SK-N-SH treated with all-trans-retinoic acid at 6 μM for 48 hours (cell line): ENCODE measurements at regions not wholly inside any gene's neighbourhood (a gene's known extent, or its start where the extent isn't known, plus 50 kb on each side); places are given as distances from the start of the nearest gene placed in this dataset.

Experiments
- ATAC-seq: fragments of 200-7000 bp; cut with Tn5 transposase; 3 replicates; pipeline ENCODE4 v1.9.1; 2020; ENCODE audit warnings: mild to moderate bottlenecking, moderate library complexity
- ARNTL ChIP-seq: fragments of 450-650 bp; formaldehyde crosslinking; IDR thresholded peaks from 2 replicates; pipeline ENCODE4 v1.5.0; 2020; ENCODE audit warnings: low read depth, mild to moderate bottlenecking, moderate library complexity, borderline replicate concordance
- BACH2 ChIP-seq: fragments of 250-450 bp; sonication (Bioruptor Pico); IDR thresholded peaks from 2 replicates; pipeline ENCODE4 v1.9.0; 2021; ENCODE audit warnings: mild to moderate bottlenecking, borderline replicate concordance
- CREB5 ChIP-seq: fragments of 250-450 bp; sonication (Bioruptor Pico); IDR thresholded peaks from 2 replicates; pipeline ENCODE4 v1.5.1; 2020; ENCODE audit warnings: low read depth, mild to moderate bottlenecking, moderate library complexity
- CSDC2 ChIP-seq: fragments of 250-450 bp; sonication (Bioruptor Pico); IDR thresholded peaks from 2 replicates; pipeline ENCODE4 v1.5.0; 2020; ENCODE audit warnings: mild to moderate bottlenecking, moderate library complexity
- ESRRG ChIP-seq: fragments of 250-450 bp; sonication (Bioruptor Pico); IDR thresholded peaks from 2 replicates; pipeline ENCODE4 v1.6.1; 2021; ENCODE audit warnings: mild to moderate bottlenecking
- GLIS3 ChIP-seq: fragments of 250-450 bp; sonication (Bioruptor Pico); IDR thresholded peaks from 2 replicates; pipeline ENCODE4 v1.5.0; 2020; ENCODE audit warnings: mild to moderate bottlenecking, moderate library complexity
- ISL1 ChIP-seq: fragments of 250-450 bp; sonication (Bioruptor Pico); IDR thresholded peaks from 2 replicates; pipeline ENCODE4 v2.1.2; 2022; ENCODE audit warnings: mild to moderate bottlenecking, moderate library complexity
- OSR1 ChIP-seq: fragments of 250-450 bp; sonication (Bioruptor Pico); IDR thresholded peaks from 2 replicates; pipeline ENCODE4 v1.8.0; 2022; ENCODE audit warnings: moderate library complexity, mild to moderate bottlenecking, inconsistent platforms
- POU6F1 ChIP-seq: fragments of 250-450 bp; sonication (Bioruptor Pico); IDR thresholded peaks from 2 replicates; pipeline ENCODE4 v1.8.0; 2021; ENCODE audit warnings: low read depth, mild to moderate bottlenecking, moderate library complexity, borderline replicate concordance
- PPARA ChIP-seq: fragments of 250-450 bp; sonication (Bioruptor Pico); IDR thresholded peaks from 2 replicates; pipeline ENCODE4 v1.5.0; 2020; ENCODE audit warnings: mild to moderate bottlenecking, borderline replicate concordance
- RARB ChIP-seq: fragments of 250-450 bp; sonication (Bioruptor Pico); IDR thresholded peaks from 2 replicates; pipeline ENCODE4 v1.8.0; 2021; ENCODE audit warnings: mild to moderate bottlenecking, moderate library complexity
- SNAI2 ChIP-seq: fragments of 250-450 bp; sonication (Bioruptor Pico); IDR thresholded peaks from 2 replicates; pipeline ENCODE4 v1.5.0; 2020; ENCODE audit warnings: mild to moderate bottlenecking, moderate library complexity
- TCF4 ChIP-seq: fragments of 250-450 bp; sonication (Bioruptor Pico); IDR thresholded peaks from 2 replicates; pipeline ENCODE4 v1.8.0; 2021; ENCODE audit warnings: mild to moderate bottlenecking, moderate library complexity, borderline replicate concordance
- TOX ChIP-seq: fragments of 250-450 bp; sonication (Bioruptor Pico); IDR thresholded peaks from 2 replicates; pipeline ENCODE4 v1.8.0; 2021; ENCODE audit warnings: mild to moderate bottlenecking, moderate library complexity, borderline replicate concordance
- TSHZ2 ChIP-seq: fragments of 250-450 bp; sonication (Bioruptor Pico); IDR thresholded peaks from 2 replicates; pipeline ENCODE4 v1.5.0; 2020; ENCODE audit warnings: mild to moderate bottlenecking, moderate library complexity
- ZC3H10 ChIP-seq: fragments of 250-450 bp; sonication (Bioruptor Pico); IDR thresholded peaks from 2 replicates; pipeline ENCODE4 v1.5.1; 2021; ENCODE audit warnings: mild to moderate bottlenecking, moderate library complexity
- ZFP3 ChIP-seq: fragments of 250-450 bp; sonication (Bioruptor Pico); IDR thresholded peaks from 2 replicates; pipeline ENCODE4 v1.5.0; 2020; ENCODE audit warnings: mild to moderate bottlenecking, moderate library complexity
- ZFP30 ChIP-seq: fragments of 450-650 bp; formaldehyde crosslinking; IDR thresholded peaks from 2 replicates; pipeline ENCODE4 v1.5.0; 2022; ENCODE audit warnings: mild to moderate bottlenecking, moderate library complexity
- ZNF565 ChIP-seq: fragments of 450-650 bp; formaldehyde crosslinking; conservative IDR thresholded peaks from 2 replicates; pipeline ENCODE4 v1.5.0; 2020; ENCODE audit warnings: low read depth, mild to moderate bottlenecking, moderate library complexity
- ZNF70 ChIP-seq: fragments of 450-650 bp; formaldehyde crosslinking; IDR thresholded peaks from 2 replicates; pipeline ENCODE4 v1.5.0; 2020; ENCODE audit warnings: mild to moderate bottlenecking, moderate library complexity
- ZNF8 ChIP-seq: fragments of 450-650 bp; formaldehyde crosslinking; IDR thresholded peaks from 2 replicates; pipeline ENCODE4 v1.5.0; 2020; ENCODE audit warnings: mild to moderate bottlenecking, moderate library complexity

DNA sequence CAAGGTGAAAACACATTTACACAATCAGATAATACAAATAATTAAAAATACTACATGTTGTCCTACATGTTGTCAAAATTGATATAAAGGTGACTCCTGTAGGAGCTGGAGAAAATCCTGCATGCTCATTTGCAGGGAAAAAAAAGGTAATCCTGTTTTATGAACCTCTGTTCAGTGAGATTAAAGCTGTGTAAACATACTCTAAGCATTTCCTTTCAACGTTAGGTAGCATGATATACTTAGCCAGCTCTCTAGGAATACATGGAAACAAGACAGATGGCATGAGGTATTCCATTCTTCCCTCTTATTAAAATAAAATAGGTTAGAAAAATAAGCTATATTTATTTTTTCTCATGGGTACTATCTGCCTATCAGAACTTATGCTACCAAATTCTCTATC is 635.7 kb upstream of the FLRT2 start:
- no peak for TF ChIP-seq ARNTL (CRISPR knock-in tag)
- TF ChIP-seq RARB (CRISPR knock-in tag) = no peak
- no peak for TF ChIP-seq PPARA (CRISPR knock-in tag)
- TF ChIP-seq ESRRG = no peak
- no peak for TF ChIP-seq TCF4 (CRISPR knock-in tag)
- TF ChIP-seq ZNF8 (CRISPR knock-in tag) = no peak
- no peak for TF ChIP-seq TOX (CRISPR knock-in tag)
- TF ChIP-seq TSHZ2 (CRISPR knock-in tag) = no peak
- no peak for TF ChIP-seq GLIS3 (CRISPR knock-in tag)
- no peak for TF ChIP-seq CREB5 (CRISPR knock-in tag)
- TF ChIP-seq BACH2 = no peak
- no peak for TF ChIP-seq ZFP3 (CRISPR knock-in tag)
- TF ChIP-seq ZNF565 (CRISPR knock-in tag) = no peak
- TF ChIP-seq POU6F1 = no peak
- TF ChIP-seq SNAI2 (CRISPR knock-in tag) = no peak
- no peak for TF ChIP-seq OSR1 (CRISPR knock-in tag)
- TF ChIP-seq ZC3H10 (CRISPR knock-in tag) = no peak
- TF ChIP-seq ZNF70 (CRISPR knock-in tag) = no peak
- ATAC-seq = no peak

DNA sequence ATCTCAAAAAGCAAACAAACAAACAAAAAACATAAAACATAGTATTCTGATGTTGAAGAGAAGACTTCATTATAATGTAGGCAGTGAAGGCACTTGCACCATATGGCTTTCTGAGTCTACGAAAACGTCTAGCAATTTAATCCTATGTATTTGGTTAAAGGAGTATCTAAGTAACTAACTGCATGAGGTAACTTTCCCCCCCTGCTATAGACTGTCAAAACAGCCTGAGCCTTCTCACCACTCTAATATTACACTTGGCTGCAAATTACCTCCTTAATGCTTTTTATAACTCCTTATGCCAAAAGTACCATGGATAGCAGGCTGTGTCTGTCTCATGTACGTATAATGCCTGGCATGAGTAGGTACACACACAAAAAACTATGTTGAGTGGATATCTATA is 607.6 kb upstream of the FLRT2 start:
- no peak for ATAC-seq
- TF ChIP-seq TSHZ2 (CRISPR knock-in tag) (no peak), POU6F1 (no peak), ZFP30 (CRISPR knock-in tag) (no peak), CREB5 (CRISPR knock-in tag) (no peak), CSDC2 (CRISPR knock-in tag) (no peak), ISL1 (no peak), ESRRG (no peak), ARNTL (CRISPR knock-in tag) (no peak)
